ENCODE measurements at regions not wholly inside any gene's neighbourhood (a gene's known extent, or its start where the extent isn't known, plus 50 kb on each side); places are given as distances from the start of the nearest gene placed in this dataset.
A peak's percentile ranks its signal among the peaks of the same experiment; 100 is the strongest.

DNA sequence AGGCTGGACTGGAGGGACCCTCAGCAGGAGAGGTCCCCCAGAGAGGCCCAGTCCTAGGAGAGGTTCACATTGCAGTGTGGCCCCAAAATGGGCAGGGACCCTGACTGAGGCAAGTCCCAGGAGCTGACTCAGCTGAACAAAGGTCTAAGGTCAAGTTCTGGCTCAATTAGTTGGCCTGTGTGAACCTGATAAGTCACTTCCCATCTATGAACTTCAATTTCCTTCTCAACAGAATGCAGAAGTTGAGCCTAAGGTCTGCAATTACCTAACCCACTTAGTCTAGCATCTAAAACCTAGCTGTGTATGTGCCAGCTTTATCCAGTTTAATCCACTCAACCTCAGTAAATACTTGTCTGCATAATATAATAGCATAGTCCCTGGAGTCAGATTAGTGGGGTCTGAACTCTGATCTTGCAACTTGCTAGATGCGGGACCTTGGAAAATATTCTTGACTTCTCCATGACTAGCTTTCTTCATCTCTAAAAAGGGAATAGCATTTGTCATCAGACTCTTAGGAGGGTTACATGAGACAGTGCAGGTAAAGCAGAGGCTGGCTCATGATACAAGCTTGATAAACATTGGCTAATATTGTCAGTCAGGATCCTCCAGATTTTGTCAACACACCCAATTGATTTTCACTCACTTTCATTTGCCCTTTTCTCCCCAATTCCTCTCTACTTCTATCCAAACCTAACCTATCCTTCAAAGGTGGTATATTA lies 465.5 kb downstream of the INSC start:
- Histone ChIP-seq H3K4me1 (replicated peaks in 1 of 2) (no peaks in the 10 kb centered on the region), H3K4me3 (no peak overlapping the region), H3K27ac (no peak overlapping the region)
- in situ Hi-C loops (cut with MboI; ENCODE audit: low pct_unique_long_range_greater_than_20kb in 2 of 9, low sequenced_read_pairs in 9 of 9, unreplicated experiment in 9 of 9), result no loop called here
- 82 to 100% (median 100%) methylated on average over 1 of the region's 1 CpG; no CpG with 5 or more reads in 5 of the 10 experiments for WGBS, 10 experiments
- peak in 1 of 8 experiments; percentile 39 for ATAC-seq (replicated peaks in 6 of 8)

DNA sequence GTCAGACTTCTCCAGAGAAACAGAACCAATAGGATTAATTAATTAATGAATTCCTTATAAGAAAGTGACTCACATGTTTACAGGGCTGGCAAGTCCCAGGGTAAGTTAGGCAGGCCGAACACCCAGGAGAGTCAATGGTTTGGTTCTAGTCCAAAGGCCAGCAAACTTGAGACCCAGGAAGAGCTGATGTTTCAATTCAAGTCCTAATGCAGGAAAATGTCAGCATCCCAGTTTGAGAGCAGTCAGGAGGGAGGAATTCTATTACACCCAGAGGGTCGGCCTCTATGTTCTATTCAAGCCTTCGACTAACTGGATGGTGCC lies 466.0 kb downstream of the INSC start:
- in situ Hi-C loops (cut with MboI; ENCODE audit: low pct_unique_long_range_greater_than_20kb in 2 of 9, low sequenced_read_pairs in 9 of 9, unreplicated experiment in 9 of 9), result no loop called here
- ATAC-seq (replicated peaks in 6 of 8), result no peak
- Histone ChIP-seq H3K4me3 (no peak overlapping the region), H3K4me1 (replicated peaks in 1 of 2) (no peaks in the 10 kb centered on the region), H3K27ac (no peak overlapping the region)
- WGBS, 10 experiments, result 17 to 100% (median 20%) methylated on average over 1 to 3 of the region's 3 CpGs; no CpG with 5 or more reads in 5 of the 10 experiments

DNA sequence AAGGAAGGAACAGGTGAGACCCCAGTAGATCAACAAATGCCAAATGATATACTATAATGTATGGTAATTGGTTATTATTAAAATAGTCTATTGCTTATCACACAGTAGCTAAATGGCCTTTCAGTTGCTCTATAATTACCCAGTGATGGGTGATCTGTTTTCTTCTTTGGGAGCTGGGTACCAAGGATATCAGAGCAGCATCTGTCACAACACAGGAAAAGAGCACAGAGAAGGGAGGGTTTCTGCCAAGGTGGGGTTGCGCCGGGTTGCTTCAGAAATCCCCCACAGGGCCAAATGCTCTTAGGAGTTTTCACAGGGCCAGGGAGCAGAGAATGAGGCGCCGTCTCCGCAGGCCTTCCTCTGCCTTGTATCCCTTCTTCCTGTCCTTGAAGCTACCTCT lies 469.4 kb downstream of the INSC start:
- ATAC-seq (replicated peaks in 6 of 8), result no peak
- 25 to 94% (median 75%) methylated on average over 2 to 4 of the region's 5 CpGs; no CpG with 5 or more reads in 5 of the 10 experiments for WGBS, 10 experiments
- in situ Hi-C loops (cut with MboI; ENCODE audit: low pct_unique_long_range_greater_than_20kb in 2 of 9, low sequenced_read_pairs in 9 of 9, unreplicated experiment in 9 of 9), result no loop called here
- H3K4me3 ChIP-seq, result no peak overlapping the region
- H3K4me1 ChIP-seq (replicated peaks in 1 of 2), result no peaks in the 10 kb centered on the region
- H3K27ac ChIP-seq, result no peak overlapping the region

DNA sequence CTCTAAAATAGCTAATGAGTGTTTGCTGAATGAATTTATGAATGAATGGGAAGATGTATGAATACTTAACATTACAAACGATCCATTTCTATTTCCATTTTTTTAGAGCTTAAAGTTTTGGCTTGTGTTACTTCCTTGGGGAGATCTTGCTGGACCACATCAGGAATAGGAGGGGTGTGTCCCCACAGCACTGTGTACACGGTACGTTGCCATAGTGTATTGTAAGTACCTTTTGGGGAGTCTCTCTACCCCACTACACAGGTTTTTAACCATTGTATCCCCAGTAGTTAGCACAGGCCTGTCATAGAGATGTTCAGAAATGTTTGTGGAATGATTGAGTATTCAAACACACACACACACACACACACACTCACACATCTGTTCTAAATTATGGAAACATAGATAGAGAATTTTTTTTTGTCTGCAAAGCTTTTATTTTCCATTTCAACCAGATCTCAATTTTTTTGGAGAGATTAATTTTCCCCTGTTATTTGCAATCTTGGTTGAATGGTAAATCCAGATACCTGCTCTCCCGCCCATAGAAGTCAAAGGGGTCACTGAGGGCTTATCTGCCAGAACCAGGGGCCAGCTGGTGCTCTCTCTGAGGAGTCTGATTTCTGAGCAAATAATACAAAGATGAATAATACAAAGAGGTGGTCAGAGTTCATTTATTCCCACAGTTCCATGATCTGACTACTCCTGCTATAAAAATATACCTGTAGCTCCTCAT lies 471.0 kb downstream of the INSC start:
- Histone ChIP-seq H3K27ac (no peak overlapping the region), H3K4me1 (replicated peaks in 1 of 2) (no peaks in the 10 kb centered on the region), H3K4me3 (no peak overlapping the region)
- WGBS, 10 experiments, result 0 to 100% (median 83%) methylated on average over 1 to 4 of the region's 4 CpGs; no CpG with 5 or more reads in 1 of the 10 experiments
- in situ Hi-C loops (cut with MboI; ENCODE audit: low pct_unique_long_range_greater_than_20kb in 2 of 9, low sequenced_read_pairs in 9 of 9, unreplicated experiment in 9 of 9), result no loop called here
- no peak for ATAC-seq (replicated peaks in 6 of 8)

DNA sequence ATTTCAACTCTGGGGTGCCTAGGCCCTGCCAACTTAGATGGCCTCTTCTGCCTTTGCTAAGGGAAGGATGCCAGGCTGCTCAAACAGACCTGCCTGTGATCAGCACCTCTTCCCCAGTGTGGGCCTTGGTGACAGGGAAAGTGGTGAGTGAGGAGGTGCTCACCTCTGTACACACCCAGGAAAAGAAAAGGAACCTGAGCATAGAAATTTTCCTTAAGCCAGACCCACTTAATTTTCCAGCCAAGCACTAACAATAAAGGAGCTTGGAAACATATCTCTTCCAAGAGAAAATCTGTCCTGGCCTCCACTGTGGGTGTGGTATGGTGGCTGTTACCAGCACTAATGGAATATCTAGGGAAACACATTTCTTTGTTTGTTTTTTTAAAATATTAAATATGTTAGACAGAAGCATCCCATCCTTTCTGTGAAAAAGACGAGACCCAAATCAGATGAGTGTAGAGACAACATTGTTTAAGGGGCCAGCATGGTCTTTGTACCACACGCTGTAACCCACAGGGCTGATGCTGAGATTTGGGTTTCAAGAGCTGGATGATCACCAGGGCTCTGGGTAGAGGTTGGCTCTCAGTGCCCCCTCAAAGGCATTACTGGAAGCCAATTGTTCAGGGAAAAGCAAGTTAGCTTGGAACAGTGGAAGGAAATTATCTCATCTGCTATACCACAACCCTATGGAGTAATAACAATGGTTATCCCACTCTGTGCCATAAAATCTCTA lies 472.2 kb downstream of the INSC start:
- 0 to 100% (median 75%) methylated on average over 1 to 2 of the region's 2 CpGs; no CpG with 5 or more reads in 2 of the 10 experiments for WGBS, 10 experiments
- H3K4me3 ChIP-seq, result no peak overlapping the region
- no peak overlapping the region for H3K27ac ChIP-seq
- in situ Hi-C loops (cut with MboI; ENCODE audit: low pct_unique_long_range_greater_than_20kb in 2 of 9, low sequenced_read_pairs in 9 of 9, unreplicated experiment in 9 of 9), result no loop called here
- H3K4me1 ChIP-seq (replicated peaks in 1 of 2), result no peaks in the 10 kb centered on the region
- no peak for ATAC-seq (replicated peaks in 6 of 8)

DNA sequence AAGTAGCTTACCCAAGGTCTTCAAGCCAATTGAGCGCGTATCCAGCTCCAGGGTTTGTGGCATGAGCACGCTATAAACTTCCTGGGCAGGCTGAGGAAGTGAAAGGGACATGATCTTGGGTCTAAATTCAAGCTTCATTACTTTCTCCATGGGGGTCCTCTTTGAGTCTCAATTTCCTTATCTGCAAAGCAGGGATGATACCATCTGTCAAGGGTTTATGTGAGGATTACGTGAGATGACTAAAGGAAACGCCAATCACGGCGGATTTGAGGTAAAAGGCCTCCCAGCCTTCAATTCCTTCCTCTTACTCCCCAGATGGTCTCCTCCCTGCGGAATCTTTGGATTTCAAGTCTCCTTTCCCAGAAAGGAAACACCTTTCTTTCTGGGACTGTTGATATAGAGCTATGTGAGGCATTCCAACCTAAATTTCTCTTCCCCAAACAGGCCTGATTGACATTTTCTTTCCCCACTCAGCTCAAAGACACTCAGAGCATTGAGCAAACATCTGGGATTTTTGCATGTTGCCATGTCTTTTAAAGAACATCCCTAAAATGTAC lies 474.4 kb downstream of the INSC start:
- WGBS, 10 experiments, result 13 to 97% (median 75%) methylated on average over 1 to 8 of the region's 8 CpGs; no CpG with 5 or more reads in 3 of the 10 experiments
- no peak overlapping the region for H3K4me3 ChIP-seq
- H3K4me1 ChIP-seq (replicated peaks in 1 of 2), result peaks cover 0 to 4% of the 10 kb centered on the region in 2 donors
- ATAC-seq (replicated peaks in 6 of 8), result no peak
- in situ Hi-C loops (cut with MboI; ENCODE audit: low pct_unique_long_range_greater_than_20kb in 2 of 9, low sequenced_read_pairs in 9 of 9, unreplicated experiment in 9 of 9), result no loop called here
- no peak overlapping the region for H3K27ac ChIP-seq

DNA sequence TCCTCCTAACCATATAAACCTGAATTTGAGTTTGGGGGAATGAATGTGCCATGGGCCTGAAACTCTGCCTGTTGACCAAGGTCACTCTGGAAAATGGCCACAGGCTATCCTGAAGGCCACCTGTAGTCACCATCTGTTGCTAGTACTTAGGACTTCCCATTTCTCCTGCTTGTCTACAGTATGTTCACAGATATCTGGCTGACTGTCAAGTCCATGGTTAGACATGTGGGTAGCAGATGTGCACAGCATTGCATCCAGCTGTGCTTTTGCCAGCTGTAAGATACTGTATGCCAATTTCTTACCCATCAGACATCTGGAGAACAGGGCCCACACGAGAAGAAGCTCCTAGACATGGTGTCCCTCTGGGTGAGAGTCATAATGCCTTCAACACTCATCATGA lies 475.4 kb downstream of the INSC start:
- Histone ChIP-seq H3K27ac (no peak overlapping the region), H3K4me1 (replicated peaks in 1 of 2) (peaks cover 0 to 4% of the 10 kb centered on the region in 2 donors), H3K4me3 (no peak overlapping the region)
- WGBS, 10 experiments, result 0 to 86% (median 0%) methylated on average over 1 of the region's 1 CpG; no CpG with 5 or more reads in 7 of the 10 experiments
- in situ Hi-C loops (cut with MboI; ENCODE audit: low pct_unique_long_range_greater_than_20kb in 2 of 9, low sequenced_read_pairs in 9 of 9, unreplicated experiment in 9 of 9), result no loop called here
- ATAC-seq (replicated peaks in 6 of 8), result no peak

DNA sequence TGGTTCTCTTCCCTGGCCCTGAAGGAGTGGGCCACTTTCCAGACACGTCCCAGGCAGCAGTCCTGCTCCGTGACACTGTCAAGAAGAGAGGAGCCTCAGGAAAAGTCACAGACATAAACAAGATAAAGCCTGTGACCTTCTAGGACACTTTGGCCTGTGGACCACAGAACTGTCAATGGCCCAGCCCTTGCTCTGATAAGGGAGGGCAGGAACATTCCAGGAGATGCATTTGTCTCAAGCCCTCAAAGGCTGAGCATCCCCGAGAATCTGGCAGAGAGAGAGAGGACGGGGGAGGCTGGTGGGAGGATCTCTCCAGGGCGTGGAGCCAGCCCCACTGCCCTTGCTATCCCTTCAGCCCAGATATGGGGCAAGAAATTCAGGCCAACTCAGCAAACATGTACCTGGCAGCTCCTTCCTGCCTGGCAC lies 476.4 kb downstream of the INSC start:
- in situ Hi-C loops (cut with MboI; ENCODE audit: low pct_unique_long_range_greater_than_20kb in 2 of 9, low sequenced_read_pairs in 9 of 9, unreplicated experiment in 9 of 9), result no loop called here
- 0 to 100% (median 82%) methylated on average over 1 to 4 of the region's 5 CpGs; no CpG with 5 or more reads in 1 of the 10 experiments for WGBS, 10 experiments
- no peak overlapping the region for H3K27ac ChIP-seq
- H3K4me3 ChIP-seq, result no peak overlapping the region
- ATAC-seq (replicated peaks in 6 of 8), result no peak
- H3K4me1 ChIP-seq (replicated peaks in 1 of 2), result peaks cover 0 to 4% of the 10 kb centered on the region in 2 donors

DNA sequence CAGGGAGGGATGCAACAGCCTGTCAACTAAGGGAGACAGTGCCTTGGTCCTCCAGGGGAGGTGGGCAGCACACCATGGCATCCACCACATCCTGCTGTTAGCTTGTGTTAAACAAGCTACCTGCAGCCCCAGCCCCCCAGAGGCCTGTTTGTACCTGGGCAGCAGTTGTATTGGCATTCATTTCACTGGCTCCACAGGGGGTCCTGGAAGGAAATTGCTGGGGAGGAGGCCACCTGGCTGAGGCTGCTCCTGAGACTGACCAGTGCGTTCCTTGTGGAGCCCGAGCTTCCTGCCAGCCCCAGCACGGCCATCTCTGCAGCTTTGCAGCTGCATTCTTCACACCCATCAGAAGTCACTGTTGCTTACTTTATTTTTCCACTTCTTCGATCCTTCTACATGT lies 479.9 kb downstream of the INSC start:
- WGBS, 10 experiments, result 0 to 100% (median 71%) methylated on average over 1 to 4 of the region's 4 CpGs; no CpG with 5 or more reads in 5 of the 10 experiments
- Histone ChIP-seq H3K4me1 (replicated peaks in 1 of 2) (peaks cover 0 to 4% of the 10 kb centered on the region in 2 donors), H3K27ac (no peak overlapping the region), H3K4me3 (no peak overlapping the region)
- no peak for ATAC-seq (replicated peaks in 6 of 8)
- in situ Hi-C loops (cut with MboI; ENCODE audit: low pct_unique_long_range_greater_than_20kb in 2 of 9, low sequenced_read_pairs in 9 of 9, unreplicated experiment in 9 of 9), result no loop called here

DNA sequence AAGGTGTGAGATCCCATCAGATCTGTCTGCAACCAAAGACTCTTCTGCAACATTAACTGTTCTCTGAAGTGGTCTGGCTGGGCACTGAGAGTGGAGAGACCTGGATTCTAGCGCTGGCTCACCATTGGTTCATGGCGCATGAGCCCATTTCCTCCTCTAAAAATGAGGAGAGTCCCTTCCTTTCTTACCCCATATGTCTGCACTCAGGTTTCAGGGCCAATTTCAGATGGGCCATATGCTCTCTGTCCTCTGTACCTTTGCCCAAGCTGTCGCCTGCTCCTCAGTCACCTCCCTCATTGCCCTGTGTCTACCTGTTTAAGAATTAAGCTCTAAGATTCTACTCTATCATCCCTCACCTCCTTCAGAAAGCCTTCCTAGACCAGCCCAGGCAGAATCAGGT lies 484.7 kb downstream of the INSC start:
- H3K4me3 ChIP-seq, result no peak overlapping the region
- H3K4me1 ChIP-seq (replicated peaks in 1 of 2), result no peaks in the 10 kb centered on the region
- in situ Hi-C loops (cut with MboI; ENCODE audit: low pct_unique_long_range_greater_than_20kb in 2 of 9, low sequenced_read_pairs in 9 of 9, unreplicated experiment in 9 of 9), result no loop called here
- ATAC-seq (replicated peaks in 6 of 8), result no peak
- no peak overlapping the region for H3K27ac ChIP-seq
- whole genome bisulfite sequencing, 10 experiments, result 22 to 100% (median 93%) methylated on average over 1 to 3 of the region's 3 CpGs; no CpG with 5 or more reads in 1 of the 10 experiments

DNA sequence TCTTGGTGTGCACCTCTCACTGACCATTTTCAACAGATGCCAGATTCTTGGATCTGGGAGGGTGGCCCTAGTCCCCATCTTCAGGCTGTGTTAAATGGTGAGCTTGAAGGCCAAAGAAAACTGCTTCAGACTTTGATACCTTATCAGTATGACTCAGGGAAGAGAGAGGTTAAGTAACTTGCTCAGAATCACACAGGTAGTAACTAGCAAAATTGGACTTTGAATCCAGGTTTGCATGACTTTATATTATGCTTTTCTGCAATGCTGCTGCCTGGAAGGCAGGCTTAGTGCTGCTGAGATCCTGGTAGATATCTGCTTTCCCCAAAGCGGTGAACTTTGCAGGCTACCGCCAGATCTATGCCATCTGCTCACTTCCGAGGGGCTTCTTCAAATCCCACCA lies 487.3 kb downstream of the INSC start:
- WGBS, 10 experiments, result 50 to 100% (median 100%) methylated on average over 1 to 3 of the region's 3 CpGs; no CpG with 5 or more reads in 4 of the 10 experiments
- no peak overlapping the region for H3K27ac ChIP-seq
- ATAC-seq (replicated peaks in 6 of 8), result no peak
- H3K4me3 ChIP-seq, result no peak overlapping the region
- no peaks in the 10 kb centered on the region for H3K4me1 ChIP-seq (replicated peaks in 1 of 2)
- in situ Hi-C loops (cut with MboI; ENCODE audit: low pct_unique_long_range_greater_than_20kb in 2 of 9, low sequenced_read_pairs in 9 of 9, unreplicated experiment in 9 of 9), result no loop called here

DNA sequence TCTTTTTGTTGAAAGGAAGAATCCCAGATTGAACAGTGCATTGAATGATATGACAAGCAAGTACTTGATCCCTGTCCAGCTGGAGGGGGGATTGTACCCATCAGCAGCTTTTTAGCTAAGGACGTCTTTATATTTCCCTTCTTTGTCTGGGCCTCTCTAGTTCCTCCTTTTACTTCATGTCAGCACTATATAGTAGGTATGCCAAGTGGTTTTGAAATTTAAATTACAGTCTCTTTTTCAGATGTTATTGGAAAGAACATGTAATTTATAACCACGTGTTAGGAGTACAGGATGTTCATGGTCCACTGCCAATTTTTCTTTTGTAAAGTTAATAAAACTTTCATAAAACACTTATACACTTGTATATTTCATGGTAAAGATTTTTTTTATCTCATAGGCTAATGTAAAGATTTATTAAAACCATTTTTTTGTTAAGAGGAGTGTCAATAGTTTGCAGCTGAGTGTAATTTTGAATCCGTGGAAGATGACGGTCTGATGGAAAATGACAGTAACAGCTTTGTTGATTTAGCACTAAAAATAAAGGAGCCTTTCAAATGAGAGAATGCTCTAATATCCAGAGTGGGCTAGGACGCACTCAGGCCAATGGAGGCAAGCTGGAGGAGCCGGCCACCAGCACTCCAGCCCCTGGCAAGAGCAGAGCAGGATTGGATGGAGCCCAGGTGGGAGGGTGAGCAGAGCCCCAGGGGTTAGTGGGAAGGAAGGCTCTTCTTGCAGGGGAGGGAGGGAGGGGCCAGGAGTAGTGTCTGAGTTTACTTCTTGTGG lies 488.3 kb downstream of the INSC start:
- Histone ChIP-seq H3K4me3 (no peak overlapping the region), H3K4me1 (replicated peaks in 1 of 2) (no peaks in the 10 kb centered on the region), H3K27ac (no peak overlapping the region)
- in situ Hi-C loops (cut with MboI; ENCODE audit: low pct_unique_long_range_greater_than_20kb in 2 of 9, low sequenced_read_pairs in 9 of 9, unreplicated experiment in 9 of 9), result no loop called here
- 0 to 93% (median 79%) methylated on average over 1 to 6 of the region's 6 CpGs; no CpG with 5 or more reads in 1 of the 10 experiments for WGBS, 10 experiments
- no peak for ATAC-seq (replicated peaks in 6 of 8)
